GM12878 (cell line): ENCODE measurements at regions not wholly inside any gene's neighbourhood (a gene's known extent, or its start where the extent isn't known, plus 50 kb on each side); places are given as distances from the start of the nearest gene placed in this dataset.
A peak's percentile ranks its signal among the peaks of the same experiment; 100 is the strongest.

Experiments
- ASH2L ChIP-seq: fragments of 300-600, 200-600 bp; sonication (generic); IDR thresholded peaks from 2 replicates; pipeline ENCODE4 v1.6.1; 2017; ENCODE audit warnings: low read depth, mild to moderate bottlenecking, borderline replicate concordance
- CBX3 ChIP-seq: fragments of 200-600 bp; sonication (generic); IDR thresholded peaks from 2 replicates; pipeline ENCODE4 v1.6.1; 2016; ENCODE audit warnings: low read depth, borderline replicate concordance
- CHD2 ChIP-seq: IDR thresholded peaks from 2 replicates; pipeline ENCODE4 v1.6.1; 2011; ENCODE audit warnings: low read depth, low read length, improper control_type of control experiment, borderline replicate concordance
- E2F4 ChIP-seq: IDR thresholded peaks from 2 replicates; pipeline ENCODE4 v1.6.1; 2012; ENCODE audit warnings: low read depth, low read length, improper control_type of control experiment
- HDAC2 ChIP-seq: fragments of 200-600 bp; sonication (generic); IDR thresholded peaks from 2 replicates; pipeline ENCODE4 v1.6.1; 2017
- NR2C2 ChIP-seq: IDR thresholded peaks from 2 replicates; pipeline ENCODE4 v1.6.1; 2011; ENCODE audit warnings: borderline replicate concordance, low read depth; ENCODE audit not compliant: control insufficient read depth, insufficient read length
- NRF1 ChIP-seq: conservative IDR thresholded peaks from 2 replicates; pipeline ENCODE4 v1.6.1; 2011; ENCODE audit warnings: mild to moderate bottlenecking, low read depth, low read length, improper control_type of control experiment
- PML ChIP-seq: IDR thresholded peaks from 2 replicates; pipeline ENCODE4 v1.6.1; 2012; ENCODE audit warnings: low read length, inconsistent platforms
- RAD51 ChIP-seq: fragments of 450-650 bp; IDR thresholded peaks from 2 replicates; pipeline ENCODE4 v1.6.1; 2016; ENCODE audit warnings: moderate library complexity, mild to moderate bottlenecking, inconsistent platforms
- RB1 ChIP-seq: fragments of 450-650 bp; formaldehyde crosslinking; IDR thresholded peaks from 2 replicates; pipeline ENCODE4 v1.6.1; 2017; ENCODE audit warnings: mild to moderate bottlenecking, borderline replicate concordance
- RCOR1 ChIP-seq: conservative IDR thresholded peaks from 2 replicates; pipeline ENCODE4 v1.6.1; 2012; ENCODE audit warnings: low read depth, low read length, improper control_type of control experiment
- RUNX3 ChIP-seq: IDR thresholded peaks from 2 replicates; pipeline ENCODE4 v1.6.1; 2012; ENCODE audit warnings: low read length, inconsistent platforms
- SIN3A ChIP-seq: IDR thresholded peaks from 2 replicates; pipeline ENCODE4 v1.6.1; 2012; ENCODE audit warnings: low read depth, low read length, improper control_type of control experiment
- SIX5 ChIP-seq: IDR thresholded peaks from 2 replicates; pipeline ENCODE4 v1.6.1; 2011; ENCODE audit warnings: mild to moderate bottlenecking, low read depth, low read length, moderate library complexity; ENCODE audit not compliant: severe bottlenecking
- SREBF1 ChIP-seq: IDR thresholded peaks from 2 replicates; pipeline ENCODE4 v1.6.1; 2012; ENCODE audit warnings: mild to moderate bottlenecking, low read length
- SUPT20H ChIP-seq: IDR thresholded peaks from 2 replicates; pipeline ENCODE4 v1.6.1; 2011; ENCODE audit warnings: low read depth, mild to moderate bottlenecking, low read length, moderate library complexity, borderline replicate concordance; ENCODE audit not compliant: control insufficient read depth
- ZNF207 ChIP-seq: fragments of 450-650 bp; IDR thresholded peaks from 2 replicates; pipeline ENCODE4 v1.6.1; 2014; ENCODE audit warnings: antibody characterized with exemption, mild to moderate bottlenecking, borderline replicate concordance
- ZNF592 ChIP-seq: fragments of 450-650 bp; IDR thresholded peaks from 2 replicates; pipeline ENCODE4 v1.6.1; 2017; ENCODE audit warnings: mild to moderate bottlenecking, moderate library complexity
- TF ChIP-seq, protein P1 (sequence below): fragments of 450-650 bp; IDR thresholded peaks from 2 replicates; pipeline ENCODE4 v1.6.1; 2016; ENCODE audit warnings: mild to moderate bottlenecking
- TF ChIP-seq, protein P2 (sequence below): fragments of 450-650 bp; IDR thresholded peaks from 2 replicates; pipeline ENCODE4 v1.6.1; 2018; ENCODE audit warnings: borderline replicate concordance, mild to moderate bottlenecking; ENCODE audit not compliant: partially characterized antibody

DNA sequence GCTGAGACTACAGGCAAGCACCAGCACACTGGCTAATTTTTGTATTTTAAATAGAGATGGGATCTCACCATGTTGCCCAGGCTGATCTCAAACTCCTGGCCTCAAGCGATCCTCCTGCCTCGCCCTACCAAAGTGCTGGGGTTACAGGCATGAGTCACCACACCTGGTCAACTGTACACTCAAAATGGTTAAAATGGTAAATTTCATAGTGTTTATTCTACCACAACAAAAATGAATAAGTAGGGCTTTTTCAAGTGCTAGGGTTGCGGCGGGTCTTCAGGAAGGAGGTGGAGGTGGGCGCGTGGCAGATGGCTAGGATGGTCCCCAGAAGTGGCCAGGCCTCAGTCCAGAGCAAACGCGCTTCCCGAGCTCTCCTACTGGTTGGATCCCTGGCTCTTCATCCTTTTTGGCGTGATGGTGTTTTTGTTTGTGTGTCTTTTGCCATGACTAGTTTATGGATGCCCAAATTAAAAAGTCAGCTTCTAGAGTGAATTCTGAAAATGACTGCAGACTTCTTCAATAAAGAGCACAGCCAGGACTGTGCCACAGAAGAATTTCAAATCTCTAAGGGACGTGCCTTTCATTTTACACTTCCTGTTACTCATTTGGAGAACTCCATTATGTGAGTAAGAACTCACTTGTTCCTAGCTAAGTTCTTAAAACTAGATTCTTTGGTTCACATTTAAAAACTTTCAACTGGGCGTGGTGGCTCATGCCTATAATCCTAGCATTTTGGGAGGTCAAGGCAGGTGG, 73.9 kb downstream of the TMEM130 start (continued):
- TF ChIP-seq ZNF592 (no peak), RUNX3 (peak; percentile 39; the same call in 1 of the 2 replicates), SIX5 (no peak), E2F4 (no peak), NR2C2 (no peak), SUPT20H (no peak), CHD2 (no peak), ASH2L (no peak), HDAC2 (no peak), RAD51 (no peak), NRF1 (no peak), CBX3 (no peak), RCOR1 (no peak), RB1 (no peak), PML (no peak), SREBF1 (no peak), SIN3A (no peak), ZNF207 (no peak)
- TF ChIP-seq, protein P1, sequence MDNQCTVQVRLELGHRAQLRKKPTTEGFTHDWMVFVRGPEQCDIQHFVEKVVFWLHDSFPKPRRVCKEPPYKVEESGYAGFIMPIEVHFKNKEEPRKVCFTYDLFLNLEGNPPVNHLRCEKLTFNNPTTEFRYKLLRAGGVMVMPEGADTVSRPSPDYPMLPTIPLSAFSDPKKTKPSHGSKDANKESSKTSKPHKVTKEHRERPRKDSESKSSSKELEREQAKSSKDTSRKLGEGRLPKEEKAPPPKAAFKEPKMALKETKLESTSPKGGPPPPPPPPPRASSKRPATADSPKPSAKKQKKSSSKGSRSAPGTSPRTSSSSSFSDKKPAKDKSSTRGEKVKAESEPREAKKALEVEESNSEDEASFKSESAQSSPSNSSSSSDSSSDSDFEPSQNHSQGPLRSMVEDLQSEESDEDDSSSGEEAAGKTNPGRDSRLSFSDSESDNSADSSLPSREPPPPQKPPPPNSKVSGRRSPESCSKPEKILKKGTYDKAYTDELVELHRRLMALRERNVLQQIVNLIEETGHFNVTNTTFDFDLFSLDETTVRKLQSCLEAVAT = no peak
- TF ChIP-seq, protein P2, sequence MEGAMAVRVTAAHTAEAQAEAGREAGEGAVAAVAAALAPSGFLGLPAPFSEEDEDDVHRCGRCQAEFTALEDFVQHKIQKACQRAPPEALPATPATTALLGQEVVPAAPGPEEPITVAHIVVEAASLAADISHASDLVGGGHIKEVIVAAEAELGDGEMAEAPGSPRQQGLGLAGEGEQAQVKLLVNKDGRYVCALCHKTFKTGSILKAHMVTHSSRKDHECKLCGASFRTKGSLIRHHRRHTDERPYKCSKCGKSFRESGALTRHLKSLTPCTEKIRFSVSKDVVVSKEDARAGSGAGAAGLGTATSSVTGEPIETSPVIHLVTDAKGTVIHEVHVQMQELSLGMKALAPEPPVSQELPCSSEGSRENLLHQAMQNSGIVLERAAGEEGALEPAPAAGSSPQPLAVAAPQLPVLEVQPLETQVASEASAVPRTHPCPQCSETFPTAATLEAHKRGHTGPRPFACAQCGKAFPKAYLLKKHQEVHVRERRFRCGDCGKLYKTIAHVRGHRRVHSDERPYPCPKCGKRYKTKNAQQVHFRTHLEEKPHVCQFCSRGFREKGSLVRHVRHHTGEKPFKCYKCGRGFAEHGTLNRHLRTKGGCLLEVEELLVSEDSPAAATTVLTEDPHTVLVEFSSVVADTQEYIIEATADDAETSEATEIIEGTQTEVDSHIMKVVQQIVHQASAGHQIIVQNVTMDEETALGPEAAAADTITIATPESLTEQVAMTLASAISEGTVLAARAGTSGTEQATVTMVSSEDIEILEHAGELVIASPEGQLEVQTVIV = no peak
